Immature natural killer cell (primary cell): ENCODE measurements at regions not wholly inside any gene's neighbourhood (a gene's known extent, or its start where the extent isn't known, plus 50 kb on each side); places are given as distances from the start of the nearest gene placed in this dataset.
A peak's percentile ranks its signal among the peaks of the same experiment; 100 is the strongest.
"Not testable (repeated sequence)": the region's sequence is repeated elsewhere in the genome, so short reads cannot be mapped to it uniquely, and the experiment has no call there.

Source experiments
- DNase-seq, 3 donors: peaks; one replicate each; pipeline ENCODE4 v3.0.0; 2022; ENCODE audit warnings: mixed read lengths in 1 of 3
- H3K27ac Mint-ChIP-seq, 6 donors: one replicate each; pipeline ENCODE4 v1.8.0; 2020; ENCODE audit warnings: mixed read lengths in 6 of 6, mild to moderate bottlenecking in 5 of 6, inconsistent platforms in 4 of 6, moderate library complexity in 3 of 6
- H3K27me3 Mint-ChIP-seq, 3 donors: one replicate each; pipeline ENCODE4 v1.8.0; 2020 to 2021; ENCODE audit warnings: low read depth in 3 of 3, mild to moderate bottlenecking in 3 of 3, mixed read lengths in 3 of 3, moderate library complexity in 3 of 3, inconsistent platforms in 1 of 3
- H3K36me3 Mint-ChIP-seq, 3 donors: one replicate each; pipeline ENCODE4 v1.8.0; 2020; ENCODE audit warnings: mixed read lengths in 3 of 3, inconsistent platforms in 2 of 3, mild to moderate bottlenecking in 2 of 3
- H3K4me1 Mint-ChIP-seq, 2 donors: one replicate each; pipeline ENCODE4 v1.8.0; 2020; ENCODE audit warnings: inconsistent platforms in 2 of 2, mild to moderate bottlenecking in 2 of 2, mixed read lengths in 2 of 2, moderate library complexity in 1 of 2
- H3K4me3 Mint-ChIP-seq, 5 donors: one replicate each; pipeline ENCODE4 v1.8.0; 2020; ENCODE audit warnings: mild to moderate bottlenecking in 5 of 5, mixed read lengths in 5 of 5, inconsistent platforms in 3 of 5, moderate library complexity in 3 of 5
- H3K9me3 Mint-ChIP-seq, 6 donors: one replicate each; pipeline ENCODE4 v1.8.0; 2020; ENCODE audit warnings: mild to moderate bottlenecking in 6 of 6, mixed read lengths in 6 of 6, inconsistent platforms in 4 of 6, moderate library complexity in 3 of 6

DNA sequence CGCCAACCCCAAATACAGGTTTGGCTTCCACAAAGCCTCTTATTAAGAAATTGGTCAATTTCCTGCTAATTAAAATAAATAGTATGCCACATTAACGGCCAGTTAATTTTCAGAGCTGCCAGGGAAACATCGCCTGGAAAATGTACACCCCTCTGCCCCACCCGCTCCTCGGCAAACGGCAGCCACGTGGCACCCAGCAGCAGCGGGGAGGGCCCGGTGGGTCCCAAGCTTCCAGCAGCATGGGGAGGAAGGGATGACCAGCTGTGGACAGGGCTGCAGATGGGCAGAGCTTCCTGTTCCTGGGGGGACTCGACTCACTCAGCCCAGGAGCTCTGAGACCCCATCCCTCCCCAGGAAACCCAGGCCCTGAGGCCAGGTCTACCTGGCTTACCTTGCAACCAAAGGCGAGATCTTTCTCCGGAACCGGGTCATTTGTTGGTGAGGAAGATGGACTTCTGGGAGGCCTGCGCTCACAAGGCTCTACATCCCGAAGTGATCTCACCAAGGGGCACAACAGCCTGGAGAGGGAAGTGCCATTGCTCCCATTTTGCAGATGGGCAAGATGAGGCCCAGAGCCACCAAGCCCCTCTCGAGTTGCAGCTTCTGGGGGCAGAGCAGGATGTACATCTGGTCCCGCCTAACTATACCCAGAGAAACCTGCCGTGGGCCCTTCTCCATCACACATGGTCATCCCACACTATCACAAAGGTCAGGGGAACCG lies 68.3 kb downstream of the IGLL1 start:
- no peaks in the 10 kb centered on the region for H3K36me3 Mint-ChIP-seq
- DNase-seq: no peak
- H3K9me3 Mint-ChIP-seq: no peaks in the 10 kb centered on the region
- no peaks in the 10 kb centered on the region for H3K4me1 Mint-ChIP-seq
- peaks cover 0 to 4% (median 2%) of the 10 kb centered on the region in 3 donors for H3K27me3 Mint-ChIP-seq
- no peak overlapping the region for H3K4me3 Mint-ChIP-seq
- H3K27ac Mint-ChIP-seq: no peak overlapping the region

DNA sequence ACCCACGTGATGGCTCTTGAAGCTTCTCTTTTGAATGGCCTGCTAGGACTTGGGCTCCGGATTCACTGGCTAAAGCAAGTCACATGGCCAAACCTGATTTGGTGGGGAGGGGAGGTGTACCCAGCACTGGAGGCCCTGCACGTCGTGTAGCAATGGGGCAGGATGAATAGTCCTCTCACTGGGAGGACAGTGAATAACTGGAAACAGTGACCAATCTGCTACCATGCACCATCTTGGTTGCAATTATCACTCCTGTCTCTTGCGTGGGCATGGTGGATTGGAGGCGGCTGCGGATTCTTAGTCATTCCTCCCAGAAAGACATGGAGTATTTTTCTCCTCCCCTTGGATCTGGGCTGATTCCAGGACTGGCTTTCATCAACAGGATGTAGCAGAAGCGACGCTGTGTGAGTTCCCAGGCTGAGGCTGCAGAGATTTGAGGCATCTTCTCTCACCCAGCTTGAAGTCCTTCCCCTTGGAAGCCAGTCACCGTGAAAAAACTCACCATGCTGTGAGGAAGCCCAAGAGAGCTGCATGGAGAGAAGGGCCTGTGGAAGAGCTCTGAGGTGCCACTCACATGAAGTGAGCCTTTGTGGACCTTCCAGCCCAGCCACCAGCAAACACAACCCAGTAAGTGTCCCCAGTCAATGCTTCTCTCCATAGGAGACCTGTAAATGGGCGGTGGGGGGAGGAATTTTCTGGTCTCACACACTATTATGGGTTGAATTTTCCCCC lies 70.4 kb downstream of the IGLL1 start:
- DNase-seq: no peak

DNA sequence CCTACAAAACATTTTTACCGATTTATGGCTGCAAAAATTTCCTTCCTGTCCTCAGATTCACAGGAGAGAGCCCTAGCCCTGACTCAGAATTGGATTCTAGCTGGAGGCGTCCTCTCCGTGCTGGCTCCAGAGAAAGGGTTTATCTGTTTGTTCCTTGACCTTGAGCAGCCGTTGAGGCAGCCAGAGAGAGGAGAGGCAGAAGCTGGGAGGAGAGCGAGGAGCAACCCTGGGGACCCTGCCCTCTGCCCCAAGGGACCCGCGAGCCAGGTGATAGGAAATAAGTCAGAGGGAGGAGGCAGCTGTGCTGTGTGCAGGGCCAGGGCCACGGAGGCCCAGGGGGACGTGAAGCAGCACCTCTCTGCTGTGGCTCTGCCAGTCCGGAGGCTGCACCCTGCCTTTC lies 75.6 kb downstream of the IGLL1 start:
- no peak for DNase-seq
- Mint-ChIP-seq H3K4me3 (no peak overlapping the region), H3K36me3 (no peaks in the 10 kb centered on the region), H3K27ac (no peak overlapping the region), H3K27me3 (peaks cover 2 to 8% (median 2%) of the 10 kb centered on the region in 3 donors), H3K4me1 (peaks cover 14 to 23% of the 10 kb centered on the region in 2 donors), H3K9me3 (no peaks in the 10 kb centered on the region)

More for the DNA sequence above, 70.4 kb downstream of the IGLL1 start:
- Mint-ChIP-seq H3K27ac (no peak overlapping the region), H3K4me1 (no peaks in the 10 kb centered on the region), H3K27me3 (peaks cover 0 to 4% (median 1%) of the 10 kb centered on the region in 3 donors), H3K9me3 (no peaks in the 10 kb centered on the region), H3K4me3 (no peak overlapping the region), H3K36me3 (no peaks in the 10 kb centered on the region)

DNA sequence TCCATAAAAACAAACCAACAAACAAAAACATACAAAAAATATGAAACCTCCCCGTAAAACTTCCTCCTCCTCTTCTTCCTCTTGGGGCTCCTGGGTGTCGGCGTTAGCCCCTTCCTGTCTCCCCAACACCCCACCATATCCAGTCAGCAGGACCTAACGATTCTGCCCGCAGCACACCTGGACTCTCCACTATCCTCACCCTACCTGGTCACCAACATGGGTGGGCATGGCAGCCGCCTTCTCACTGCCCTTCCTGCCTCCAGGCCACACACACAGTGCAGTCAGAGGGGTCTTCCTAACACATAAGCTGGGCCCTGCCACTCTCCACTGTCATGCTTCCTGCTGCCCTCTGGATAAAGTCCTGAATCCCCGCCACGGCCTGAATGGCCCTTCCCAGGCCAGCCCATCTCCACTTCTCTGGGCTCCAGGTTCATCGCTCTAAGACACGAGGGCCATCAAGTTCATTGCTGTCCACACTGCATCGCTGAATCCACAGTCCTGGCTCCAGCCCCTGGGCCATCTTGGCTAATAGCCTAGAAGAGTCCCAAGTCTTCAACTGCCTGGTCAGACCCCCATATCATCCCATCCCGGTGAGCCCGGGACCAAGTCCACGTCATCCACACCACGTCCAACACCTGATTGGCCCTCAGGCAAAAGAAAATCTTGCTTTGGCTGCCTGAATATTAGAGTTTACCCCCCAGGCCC lies 76.2 kb downstream of the IGLL1 start:
- Mint-ChIP-seq H3K36me3 (no peaks in the 10 kb centered on the region), H3K27me3 (peaks cover 0 to 8% (median 2%) of the 10 kb centered on the region in 3 donors), H3K4me3 (peak overlapping the region in 3 of 5 donors; percentile 26 to 62 (median 51)), H3K9me3 (no peaks in the 10 kb centered on the region), H3K27ac (peak overlapping the region in 2 of 6 donors; percentile 44 to 53), H3K4me1 (peaks cover 15 to 23% of the 10 kb centered on the region in 2 donors)
- no peak for DNase-seq

DNA sequence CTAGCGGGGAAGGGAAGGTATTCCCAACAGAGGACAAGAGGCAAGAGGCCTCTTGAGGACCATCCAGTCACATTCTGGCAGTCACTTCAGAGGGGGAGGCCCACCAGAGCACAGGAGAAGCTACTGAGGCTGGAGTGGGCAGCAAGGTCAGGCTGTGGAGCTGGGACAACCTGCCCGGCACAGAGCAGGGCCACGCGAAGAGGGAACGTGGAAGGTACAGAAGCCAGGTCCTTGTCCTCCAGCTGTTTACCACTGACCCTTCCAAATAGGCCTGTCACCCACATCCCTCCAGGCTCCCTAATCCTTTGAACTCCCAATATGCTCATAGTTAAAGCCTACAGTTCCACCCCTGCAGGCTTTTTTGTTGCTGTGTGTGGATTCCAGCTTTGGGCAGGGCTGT lies 76.9 kb downstream of the IGLL1 start:
- H3K4me3 Mint-ChIP-seq: peak overlapping the region in 1 of 5 donors; percentile 33
- peak overlapping the region in 2 of 6 donors; percentile 39 to 58 for H3K27ac Mint-ChIP-seq
- peaks cover 0 to 8% (median 2%) of the 10 kb centered on the region in 3 donors for H3K27me3 Mint-ChIP-seq
- peaks cover 18 to 28% of the 10 kb centered on the region in 2 donors for H3K4me1 Mint-ChIP-seq
- no peaks in the 10 kb centered on the region for H3K9me3 Mint-ChIP-seq
- DNase-seq: no peak
- H3K36me3 Mint-ChIP-seq: no peaks in the 10 kb centered on the region

DNA sequence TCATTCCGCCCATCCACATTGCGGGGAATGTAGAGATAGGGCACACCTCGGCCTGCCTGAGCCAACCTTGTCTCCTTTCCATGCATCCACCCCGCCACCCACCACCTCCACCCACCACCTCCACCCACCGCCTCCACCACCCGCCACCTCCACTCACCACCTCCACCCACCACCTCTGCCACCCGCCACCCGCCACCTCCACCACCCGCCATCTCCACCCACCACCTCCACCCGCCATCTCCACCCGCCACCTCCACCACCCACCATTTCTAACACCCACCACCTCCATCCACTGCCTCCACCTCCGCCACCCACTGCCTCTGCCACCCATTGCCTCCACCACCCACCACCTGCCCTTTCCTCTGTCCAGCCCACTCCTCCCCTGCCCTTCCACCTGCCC lies 78.4 kb downstream of the IGLL1 start:
- no peaks in the 10 kb centered on the region for H3K36me3 Mint-ChIP-seq
- H3K4me3 Mint-ChIP-seq: peak overlapping the region in 2 of 5 donors; percentile 38 to 60
- H3K4me1 Mint-ChIP-seq: peaks cover 20 to 39% of the 10 kb centered on the region in 2 donors
- no peaks in the 10 kb centered on the region for H3K9me3 Mint-ChIP-seq
- peaks cover 0 to 8% (median 2%) of the 10 kb centered on the region in 3 donors for H3K27me3 Mint-ChIP-seq
- no peak for DNase-seq
- H3K27ac Mint-ChIP-seq: peak overlapping the region in 1 of 6 donors; percentile 16

DNA sequence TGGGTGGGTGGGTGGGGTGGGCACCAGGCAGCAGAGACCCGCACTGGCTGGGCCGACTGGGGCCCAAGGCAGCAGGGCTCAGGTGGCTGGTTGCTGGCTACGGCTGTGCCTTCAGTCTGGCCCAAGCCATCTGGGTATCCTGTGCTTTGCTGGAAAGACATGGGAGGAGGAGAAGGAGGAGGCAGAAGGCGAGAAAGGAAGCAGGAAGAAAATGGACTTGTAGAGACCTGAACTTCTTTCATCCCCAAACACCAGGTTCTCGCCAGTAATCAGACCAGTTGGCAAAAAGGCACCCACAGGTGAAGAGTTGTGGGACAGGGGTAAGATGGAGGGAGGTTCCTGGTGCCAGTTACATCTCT lies 78.8 kb downstream of the IGLL1 start:
- Mint-ChIP-seq H3K36me3 (no peaks in the 10 kb centered on the region), H3K27ac (peak overlapping the region in 1 of 6 donors; percentile 31), H3K4me3 (peak overlapping the region in 2 of 5 donors; percentile 38 to 60), H3K27me3 (peaks cover 0 to 8% (median 2%) of the 10 kb centered on the region in 3 donors), H3K4me1 (peaks cover 23 to 43% of the 10 kb centered on the region in 2 donors), H3K9me3 (no peaks in the 10 kb centered on the region)
- no peak for DNase-seq

DNA sequence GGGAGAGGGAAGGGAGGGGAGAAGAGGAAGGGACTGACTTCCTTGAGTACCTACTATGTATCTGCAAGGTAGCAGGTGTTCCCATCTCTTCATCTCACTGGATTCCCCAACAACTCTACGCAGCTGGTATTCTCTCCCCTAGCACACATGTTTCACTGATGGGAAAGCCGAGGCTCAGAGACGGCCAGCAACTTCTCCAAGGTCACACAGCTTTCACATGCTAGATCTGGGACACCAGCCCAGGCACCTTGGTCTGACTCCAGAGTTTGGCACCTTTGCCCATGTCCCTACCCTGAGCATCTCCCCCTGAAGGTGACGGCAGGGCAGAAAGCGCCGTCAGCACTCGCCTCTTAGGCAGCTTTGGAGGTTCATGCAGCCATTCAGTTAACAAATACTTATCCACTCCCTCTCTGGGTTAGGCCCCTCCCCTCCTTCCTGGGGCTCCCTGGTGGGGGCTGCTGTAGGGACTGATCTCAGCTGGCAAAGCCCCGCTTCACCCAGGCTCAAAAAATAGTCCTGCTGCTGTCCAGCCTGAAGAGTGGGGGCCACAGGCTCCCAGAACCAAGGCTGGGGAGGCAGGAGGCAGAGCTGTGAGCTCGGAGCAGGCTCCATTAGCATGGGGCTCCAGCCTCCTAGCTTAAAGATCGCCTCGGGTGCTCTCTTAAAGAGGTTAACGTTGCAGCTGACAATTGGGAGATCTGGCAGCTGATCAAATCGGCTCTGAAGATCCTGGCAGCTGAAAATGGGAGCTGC lies 79.4 kb downstream of the IGLL1 start:
- Mint-ChIP-seq H3K4me1 (peaks cover 28 to 49% of the 10 kb centered on the region in 2 donors), H3K4me3 (no peak overlapping the region), H3K27ac (no peak overlapping the region), H3K27me3 (peaks cover 0 to 8% (median 2%) of the 10 kb centered on the region in 3 donors), H3K9me3 (no peaks in the 10 kb centered on the region), H3K36me3 (no peaks in the 10 kb centered on the region)
- DNase-seq: no peak

DNA sequence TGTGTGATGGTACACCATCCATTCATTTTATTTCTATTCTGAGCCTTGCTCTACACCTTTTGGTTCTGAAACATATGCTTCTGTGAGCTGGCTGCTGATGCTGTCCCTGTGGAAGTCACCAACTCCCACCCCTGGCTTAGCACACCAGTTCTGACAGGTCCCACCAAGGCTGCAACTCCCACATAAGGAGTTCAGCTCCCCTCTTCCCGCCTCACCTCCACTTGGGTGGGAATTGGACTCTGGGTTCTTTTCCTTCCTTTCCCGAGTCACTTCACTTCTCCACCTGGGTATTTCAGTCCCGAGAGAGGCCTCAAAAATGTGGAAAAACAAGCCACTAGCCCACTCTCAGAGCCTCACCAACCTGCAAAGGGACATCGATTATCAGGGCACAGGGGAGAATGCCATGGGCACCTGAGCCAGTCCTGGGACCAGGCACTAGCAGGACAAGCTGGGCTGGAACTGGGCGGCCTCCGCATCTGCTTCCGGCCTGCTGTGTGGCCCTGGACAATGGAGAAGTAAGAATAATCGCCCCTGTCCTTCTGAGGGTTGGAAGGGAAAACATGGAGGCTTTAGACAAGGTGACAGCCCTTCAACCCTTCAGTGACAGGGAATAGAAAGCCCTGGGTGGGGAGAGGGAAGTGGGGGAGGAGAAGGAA lies 80.1 kb downstream of the IGLL1 start:
- Mint-ChIP-seq H3K27ac (peak overlapping the region in 1 of 6 donors; percentile 45), H3K4me1 (peaks cover 32 to 55% of the 10 kb centered on the region in 2 donors), H3K27me3 (peaks cover 0 to 7% (median 2%) of the 10 kb centered on the region in 3 donors), H3K36me3 (no peaks in the 10 kb centered on the region), H3K4me3 (no peak overlapping the region), H3K9me3 (no peaks in the 10 kb centered on the region)
- DNase-seq: no peak

DNA sequence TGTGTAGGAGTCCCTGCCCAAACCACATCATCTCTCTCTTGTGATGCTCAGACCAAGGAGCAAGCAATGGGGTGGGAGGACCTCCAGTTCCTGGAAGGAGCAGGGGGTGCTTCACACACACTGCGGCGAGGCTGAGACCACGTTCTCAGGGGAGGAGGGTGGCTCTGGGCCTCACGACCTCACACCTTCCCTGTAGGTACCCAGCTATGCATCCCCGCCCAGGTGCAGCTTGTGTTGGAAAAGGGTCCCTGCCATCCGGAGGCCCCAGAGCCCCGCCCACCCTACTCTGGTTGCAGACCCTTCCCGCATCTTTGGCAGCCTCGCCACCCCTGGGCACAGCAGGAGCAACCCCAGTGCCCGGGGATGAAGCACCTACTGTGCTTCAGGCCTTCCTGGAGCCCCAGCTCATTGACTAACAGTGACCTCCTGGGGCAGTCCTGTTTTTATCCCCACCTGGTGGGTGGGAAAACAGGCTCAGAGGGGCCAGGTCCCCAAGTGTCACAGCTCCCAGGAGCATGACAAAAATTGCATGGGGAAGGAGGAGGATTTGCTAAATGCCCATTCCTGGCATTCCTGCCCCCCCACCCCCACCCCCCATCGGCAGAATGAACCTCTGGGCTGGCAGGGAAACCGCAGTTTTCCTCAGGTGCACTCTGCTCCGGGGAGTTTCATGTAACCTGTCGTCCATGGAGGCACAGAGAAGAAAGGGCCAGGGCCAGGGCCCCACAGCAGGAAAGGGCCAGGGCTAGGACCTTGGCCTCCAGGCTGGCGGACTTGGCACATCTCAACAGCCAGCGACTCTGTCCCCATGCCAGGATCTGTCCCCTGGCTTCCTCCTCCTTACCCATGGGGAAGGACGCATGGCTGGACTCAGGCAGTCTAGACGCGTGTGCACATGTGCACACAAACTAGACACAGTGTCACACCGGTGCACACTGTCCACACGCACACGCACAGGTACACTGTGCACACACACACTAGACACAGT lies 81.0 kb downstream of the IGLL1 start:
- peaks cover 33 to 55% of the 10 kb centered on the region in 2 donors for H3K4me1 Mint-ChIP-seq
- no peak for DNase-seq

DNA sequence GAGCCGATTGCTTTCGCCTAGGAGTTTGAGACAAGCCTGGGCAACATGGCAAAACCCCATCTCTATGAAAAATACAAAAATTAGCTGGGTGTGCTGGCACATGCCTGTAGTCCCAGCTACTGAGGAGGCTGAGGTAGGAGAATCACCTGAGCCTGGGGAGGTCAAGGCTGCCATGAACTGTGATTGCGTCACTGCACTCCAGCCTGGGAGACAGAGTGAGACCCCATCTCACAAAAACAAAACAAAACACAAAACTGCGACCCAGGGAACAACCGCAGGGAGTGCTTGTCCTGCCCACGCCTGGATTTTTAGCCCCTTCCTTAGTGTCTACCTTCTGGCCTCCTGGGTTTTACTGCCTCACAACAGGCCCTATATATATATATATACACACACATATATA lies 82.2 kb downstream of the IGLL1 start:
- not testable (repeated sequence) for H3K9me3 Mint-ChIP-seq, H3K27ac Mint-ChIP-seq, H3K4me3 Mint-ChIP-seq, DNase-seq, H3K36me3 Mint-ChIP-seq
- Mint-ChIP-seq H3K27me3 (peaks cover 0 to 12% (median 0%) of the 10 kb centered on the region in 3 donors), H3K4me1 (peaks cover 26 to 43% of the 10 kb centered on the region in 2 donors)

More for the DNA sequence above, 81.0 kb downstream of the IGLL1 start:
- peaks cover 0 to 11% (median 0%) of the 10 kb centered on the region in 3 donors for H3K27me3 Mint-ChIP-seq
- no peaks in the 10 kb centered on the region for H3K36me3 Mint-ChIP-seq
- no peaks in the 10 kb centered on the region for H3K9me3 Mint-ChIP-seq
- peak overlapping the region in 1 of 5 donors; percentile 34 for H3K4me3 Mint-ChIP-seq
- H3K27ac Mint-ChIP-seq: peak overlapping the region in 3 of 6 donors; percentile 5 to 61 (median 7)
